HUES48 (cell line): ENCODE measurements at regions not wholly inside any gene's neighbourhood (a gene's known extent, or its start where the extent isn't known, plus 50 kb on each side); places are given as distances from the start of the nearest gene placed in this dataset.
"Not testable (repeated sequence)": the region's sequence is repeated elsewhere in the genome, so short reads cannot be mapped to it uniquely, and the experiment has no call there.

Experiments
- H3K27ac ChIP-seq: one replicate; pipeline ENCODE4 v1.7.0; 2013; ENCODE audit warnings: low read depth, low read length, inconsistent platforms
- H3K27me3 ChIP-seq: 2 replicates; pipeline ENCODE4 v1.6.1; 2013; ENCODE audit warnings: mild to moderate bottlenecking, low read length; ENCODE audit not compliant: control insufficient read depth, insufficient read depth
- H3K36me3 ChIP-seq: 2 replicates; pipeline ENCODE4 v1.6.1; 2013; ENCODE audit warnings: low read length; ENCODE audit not compliant: control insufficient read depth, insufficient read depth
- H3K4me1 ChIP-seq: 2 replicates; pipeline ENCODE4 v1.6.1; 2013; ENCODE audit warnings: mild to moderate bottlenecking, low read length; ENCODE audit not compliant: control insufficient read depth, insufficient read depth
- H3K4me3 ChIP-seq: 2 replicates; pipeline ENCODE4 v1.5.1; 2013; ENCODE audit warnings: mild to moderate bottlenecking, low read depth, low read length
- H3K9ac ChIP-seq: 2 replicates; pipeline ENCODE4 v1.6.1; 2013; ENCODE audit warnings: mild to moderate bottlenecking, low read depth, low read length, moderate library complexity
- H3K9me3 ChIP-seq: 2 replicates; pipeline ENCODE4 v1.6.1; 2013; ENCODE audit warnings: low read length; ENCODE audit not compliant: control insufficient read depth, insufficient read depth

DNA sequence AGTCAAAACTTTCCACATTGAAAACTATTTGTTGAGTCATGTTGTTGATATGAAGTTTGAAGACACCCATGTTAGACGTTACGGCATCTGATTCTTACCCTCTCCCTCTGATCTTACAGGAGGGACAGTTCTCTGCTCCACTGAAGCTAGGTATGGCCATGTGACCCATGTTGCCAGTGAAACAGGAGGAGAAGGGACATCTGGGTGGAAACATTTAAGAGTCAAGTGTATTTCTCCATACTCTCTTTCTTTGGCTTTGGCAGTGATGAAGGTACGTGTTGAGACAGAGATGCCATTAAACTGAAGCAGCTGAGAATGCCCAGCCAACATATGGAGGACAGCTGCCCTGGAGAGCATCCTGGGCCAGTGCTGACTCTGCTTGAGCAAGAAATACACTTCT, 198.4 kb upstream of the PTGFR start:
- Histone ChIP-seq H3K27ac (no peak overlapping the region), H3K4me3 (no peak overlapping the region), H3K9ac (no peak overlapping the region), H3K27me3 (no peaks in the 10 kb centered on the region), H3K4me1 (no peaks in the 10 kb centered on the region), H3K9me3 (no peaks in the 10 kb centered on the region), H3K36me3 (no peaks in the 10 kb centered on the region)

DNA sequence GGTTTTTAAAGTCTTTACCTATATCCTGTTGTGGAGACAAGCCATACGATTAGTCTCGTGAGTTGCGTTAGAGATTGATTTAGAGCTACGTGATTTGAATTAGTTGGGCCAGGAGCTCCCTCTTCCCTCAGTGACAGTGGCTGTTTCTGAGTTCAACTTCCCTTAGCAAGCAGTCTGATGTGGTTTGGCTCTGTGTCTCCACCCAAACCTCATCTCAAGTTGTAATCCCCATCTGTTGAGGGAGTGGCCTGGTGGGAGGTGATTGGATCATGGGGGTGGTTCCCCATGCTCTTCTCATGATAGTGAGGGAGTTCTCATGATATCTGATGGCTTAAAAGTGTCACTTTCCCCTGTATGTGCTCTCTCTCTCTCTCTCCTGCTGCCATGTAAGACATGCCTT, 192.9 kb upstream of the PTGFR start:
- H3K36me3 ChIP-seq = no peaks in the 10 kb centered on the region
- no peak overlapping the region for H3K4me3 ChIP-seq
- H3K27ac ChIP-seq = no peak overlapping the region
- no peaks in the 10 kb centered on the region for H3K4me1 ChIP-seq
- H3K9me3 ChIP-seq = no peaks in the 10 kb centered on the region
- no peak overlapping the region for H3K9ac ChIP-seq
- no peaks in the 10 kb centered on the region for H3K27me3 ChIP-seq

DNA sequence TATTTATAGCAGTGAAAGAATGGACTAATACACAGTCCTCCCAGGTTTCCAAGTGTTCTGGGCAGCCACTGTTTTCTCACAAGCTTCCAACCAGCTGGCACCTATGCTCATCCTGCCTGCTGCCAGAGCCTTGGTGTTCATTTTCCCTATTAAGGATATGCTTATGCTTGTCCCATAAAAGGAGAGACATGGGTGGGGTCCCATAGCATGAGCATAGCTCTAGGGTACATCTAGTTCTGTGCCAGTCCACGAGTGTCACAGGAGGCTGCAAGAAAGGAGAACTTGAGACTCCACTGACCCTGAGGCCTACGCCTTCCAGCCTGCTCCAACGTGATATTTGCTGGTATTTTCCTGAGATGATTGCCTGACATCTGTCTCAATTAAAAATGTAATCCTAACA, 192.4 kb upstream of the PTGFR start:
- Histone ChIP-seq H3K9me3 (no peaks in the 10 kb centered on the region), H3K4me1 (no peaks in the 10 kb centered on the region), H3K9ac (no peak overlapping the region), H3K27me3 (no peaks in the 10 kb centered on the region), H3K27ac (no peak overlapping the region), H3K36me3 (no peaks in the 10 kb centered on the region), H3K4me3 (no peak overlapping the region)

DNA sequence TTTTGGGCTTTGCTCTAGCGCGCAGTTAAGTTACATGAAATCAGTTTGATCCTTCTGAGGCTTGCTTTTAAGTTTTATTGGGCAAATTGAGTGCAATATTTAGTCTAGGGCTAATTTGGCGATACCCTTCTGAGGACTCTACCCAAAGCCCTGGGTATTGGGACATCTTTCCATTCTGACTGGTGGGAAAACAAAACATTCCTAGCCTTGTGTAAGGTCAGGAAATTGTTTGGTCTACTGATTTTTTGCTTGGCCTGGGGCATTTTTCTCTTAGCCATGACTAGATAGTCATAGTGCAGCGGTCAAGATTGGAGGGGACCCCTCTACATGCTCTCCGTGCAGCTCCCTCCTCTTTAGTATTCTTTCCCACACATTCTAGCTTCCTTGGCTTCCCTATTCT, 189.6 kb upstream of the PTGFR start:
- Histone ChIP-seq H3K27ac (no peak overlapping the region), H3K4me3 (no peak overlapping the region), H3K9ac (no peak overlapping the region), H3K4me1 (no peaks in the 10 kb centered on the region), H3K36me3 (no peaks in the 10 kb centered on the region), H3K27me3 (no peaks in the 10 kb centered on the region), H3K9me3 (no peaks in the 10 kb centered on the region)

DNA sequence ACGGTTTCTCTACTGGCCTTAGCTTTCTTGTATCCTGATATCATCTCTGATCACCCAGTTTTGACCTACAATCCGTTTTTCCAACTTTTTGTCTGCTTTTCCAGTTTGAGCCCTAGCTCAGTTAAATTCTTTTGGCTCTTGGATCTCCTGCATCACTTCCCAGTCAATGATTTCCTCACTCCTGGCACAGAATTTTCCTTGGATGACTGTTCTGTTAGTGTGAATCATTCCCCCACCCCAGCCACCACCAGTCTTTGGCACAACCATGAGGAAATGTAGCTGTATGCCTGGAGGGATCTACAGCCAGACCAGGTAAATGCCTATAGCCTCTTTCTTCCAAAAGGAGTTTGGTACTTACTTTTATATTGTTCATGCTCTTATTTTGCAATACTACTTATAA, 187.2 kb upstream of the PTGFR start:
- Histone ChIP-seq H3K4me3 (no peak overlapping the region), H3K27ac (no peak overlapping the region), H3K36me3 (no peaks in the 10 kb centered on the region), H3K9me3 (no peaks in the 10 kb centered on the region), H3K27me3 (no peaks in the 10 kb centered on the region), H3K4me1 (no peaks in the 10 kb centered on the region), H3K9ac (no peak overlapping the region)

DNA sequence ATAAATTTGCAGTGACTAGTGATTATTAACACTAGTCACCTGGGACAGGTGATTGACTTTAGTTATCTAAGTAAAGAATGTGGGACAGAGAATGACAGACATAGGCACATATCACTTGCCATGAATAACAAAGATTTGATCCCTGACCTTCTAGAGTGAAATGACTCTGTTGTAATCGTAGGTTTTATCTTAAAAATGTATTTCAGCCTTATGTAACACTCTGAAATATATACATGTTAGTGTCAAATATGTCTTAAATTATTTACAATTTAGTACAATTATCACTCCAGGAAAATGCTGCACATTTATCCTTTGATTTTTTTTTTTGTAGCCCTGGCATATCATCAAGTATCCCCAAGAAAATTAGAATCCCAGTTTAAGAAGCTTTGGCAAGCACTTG, 186.4 kb upstream of the PTGFR start:
- Histone ChIP-seq H3K27me3 (no peaks in the 10 kb centered on the region), H3K4me1 (no peaks in the 10 kb centered on the region), H3K9me3 (no peaks in the 10 kb centered on the region), H3K27ac (no peak overlapping the region), H3K4me3 (no peak overlapping the region), H3K9ac (no peak overlapping the region), H3K36me3 (no peaks in the 10 kb centered on the region)

DNA sequence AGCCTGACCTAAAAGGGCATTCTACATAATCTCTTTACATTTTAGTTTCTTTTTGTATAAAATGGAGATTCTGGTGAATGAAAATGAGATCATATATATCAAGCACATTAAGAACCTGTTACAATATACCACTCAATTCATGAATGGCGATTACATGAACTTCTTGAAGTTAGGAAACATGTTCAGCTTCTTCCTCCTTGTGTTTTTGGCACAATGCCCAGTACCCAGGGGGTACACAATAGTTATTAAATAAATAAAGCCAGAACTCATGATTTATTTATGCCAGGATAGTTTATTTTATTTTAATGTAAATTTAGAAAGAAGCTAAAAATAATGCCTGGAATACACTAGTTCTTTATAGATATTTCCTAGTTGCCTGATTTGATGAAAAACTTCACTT, 186.0 kb upstream of the PTGFR start:
- Histone ChIP-seq H3K9ac (no peak overlapping the region), H3K27ac (no peak overlapping the region), H3K4me1 (no peaks in the 10 kb centered on the region), H3K27me3 (no peaks in the 10 kb centered on the region), H3K36me3 (no peaks in the 10 kb centered on the region), H3K4me3 (no peak overlapping the region), H3K9me3 (no peaks in the 10 kb centered on the region)

DNA sequence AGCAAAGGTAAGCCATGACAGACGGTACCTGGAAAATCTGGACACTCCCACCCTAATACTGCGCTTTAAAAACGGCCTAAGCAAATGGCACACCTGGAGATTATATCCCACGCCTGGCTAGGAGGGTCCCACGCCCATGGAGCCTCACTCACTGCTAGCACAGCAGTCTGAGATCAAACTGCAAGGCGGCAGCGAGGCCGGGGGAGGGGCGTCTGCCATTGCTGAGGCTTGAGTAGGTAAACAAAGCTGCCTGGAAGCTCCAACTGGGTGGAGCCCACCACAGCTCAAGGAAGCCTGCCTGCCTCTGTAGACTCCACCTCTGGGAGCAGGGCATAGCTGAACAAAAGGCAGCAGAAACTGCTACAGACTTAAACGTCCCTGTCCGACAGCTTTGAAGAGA, 180.5 kb upstream of the PTGFR start:
- not testable (repeated sequence) for H3K27me3 ChIP-seq, H3K36me3 ChIP-seq, H3K4me1 ChIP-seq, H3K4me3 ChIP-seq, H3K27ac ChIP-seq, H3K9me3 ChIP-seq, H3K9ac ChIP-seq

DNA sequence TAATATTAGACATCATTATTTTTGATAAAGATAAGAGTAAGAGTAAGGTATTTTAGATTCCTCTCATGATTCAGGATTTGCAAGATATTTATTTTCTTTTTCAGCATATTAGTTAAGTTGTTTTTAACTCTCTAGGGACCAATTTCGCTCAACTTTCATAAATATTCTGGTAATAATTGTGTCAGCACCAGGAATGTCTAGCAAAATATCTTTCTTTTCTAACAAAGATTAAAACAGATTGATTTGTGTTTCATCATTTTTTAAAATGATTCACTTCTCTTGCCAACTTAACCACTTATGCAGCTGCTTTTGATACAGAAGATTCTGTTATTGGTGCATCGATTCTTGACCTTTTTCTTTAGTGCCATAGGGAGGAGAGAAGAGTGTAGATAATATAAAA, 172.8 kb upstream of the PTGFR start:
- Histone ChIP-seq H3K27me3 (no peaks in the 10 kb centered on the region; the same call in 1 of the 2 replicates), H3K36me3 (no peaks in the 10 kb centered on the region), H3K4me3 (no peak overlapping the region), H3K9me3 (no peaks in the 10 kb centered on the region), H3K4me1 (no peaks in the 10 kb centered on the region), H3K9ac (no peak overlapping the region), H3K27ac (no peak overlapping the region)

DNA sequence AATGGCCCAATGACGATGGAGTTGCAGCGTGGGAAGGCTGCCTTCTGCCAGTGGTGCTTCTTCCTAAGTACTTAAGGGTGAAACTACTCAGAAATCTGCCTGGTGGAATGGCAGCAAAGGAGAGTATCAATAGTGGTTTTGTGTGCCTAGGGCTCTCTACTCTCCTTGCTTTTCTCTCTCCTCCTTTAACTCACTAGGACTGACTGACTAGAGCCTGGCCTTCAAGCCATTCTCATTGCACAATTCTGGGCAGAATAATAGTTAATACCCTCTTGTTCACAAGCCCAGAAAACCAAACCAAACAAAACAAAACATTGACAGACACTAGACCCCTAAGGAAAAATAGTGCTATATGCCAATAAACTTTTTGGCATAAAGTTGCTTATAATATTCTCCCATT, 171.2 kb upstream of the PTGFR start:
- Histone ChIP-seq H3K9ac (no peak overlapping the region), H3K27ac (no peak overlapping the region), H3K4me3 (no peak overlapping the region), H3K27me3 (no peaks in the 10 kb centered on the region; the same call in 1 of the 2 replicates), H3K9me3 (no peaks in the 10 kb centered on the region), H3K4me1 (no peaks in the 10 kb centered on the region), H3K36me3 (no peaks in the 10 kb centered on the region)

DNA sequence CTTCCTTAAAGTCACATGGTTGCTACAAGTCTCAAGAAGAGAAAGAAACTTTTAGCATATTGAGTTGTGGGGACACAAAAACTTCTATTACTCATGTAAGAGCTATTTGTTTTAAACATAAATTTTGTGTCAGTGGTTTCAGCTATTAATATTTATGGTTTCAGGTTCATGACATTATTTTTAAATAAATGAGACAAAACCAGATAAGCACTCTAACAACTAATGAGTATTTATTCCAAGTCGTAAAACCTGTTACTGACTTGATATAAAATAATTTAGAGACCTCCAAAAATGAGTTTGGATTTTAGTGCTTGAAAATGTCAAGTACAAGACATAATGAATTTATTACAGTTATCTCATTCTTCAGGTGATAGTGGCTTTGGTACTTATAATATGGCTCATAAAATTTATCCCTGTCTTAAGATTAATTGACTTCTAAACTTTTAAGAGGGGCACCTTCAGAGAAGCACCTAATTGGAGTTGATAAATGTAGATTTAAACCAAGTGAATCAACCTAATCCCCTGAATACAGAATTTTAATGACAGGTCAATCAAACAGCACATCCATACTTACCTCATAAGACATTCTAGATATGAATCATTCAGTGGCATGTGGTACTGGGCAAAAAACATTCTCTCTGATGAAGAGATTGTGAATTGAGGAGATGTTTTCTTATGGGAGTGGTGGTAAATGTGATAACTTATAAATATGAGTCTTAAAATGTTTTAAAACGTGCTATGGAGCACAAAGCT, 167.7 kb upstream of the PTGFR start:
- no peaks in the 10 kb centered on the region for H3K36me3 ChIP-seq
- no peak overlapping the region for H3K9ac ChIP-seq
- no peaks in the 10 kb centered on the region for H3K9me3 ChIP-seq
- no peak overlapping the region for H3K27ac ChIP-seq
- no peaks in the 10 kb centered on the region; the same call in 1 of the 2 replicates for H3K27me3 ChIP-seq
- no peak overlapping the region for H3K4me3 ChIP-seq
- H3K4me1 ChIP-seq = no peaks in the 10 kb centered on the region
